HEK293 (cell line): ENCODE measurements at regions not wholly inside any gene's neighbourhood (a gene's known extent, or its start where the extent isn't known, plus 50 kb on each side); places are given as distances from the start of the nearest gene placed in this dataset.

Experiments used
- CTCF ChIA-PET: fragments of 350-600 bp; formaldehyde crosslinking; extraction: SDS; loops from one replicate; lab custom pipeline; 2021; ENCODE audit warnings: antibody characterized with exemption; lab: Yijun Ruan, JAX
- POLR2A ChIA-PET: fragments of 300-600 bp; formaldehyde crosslinking; extraction: SDS; loops from one replicate; lab custom pipeline; 2020; ENCODE audit warnings: antibody characterized with exemption, inconsistent platforms; lab: Yijun Ruan, JAX
- H3K27ac ChIP-seq: fragments of 200-500 bp; sonication (Bioruptor generic); 2 replicates; pipeline ENCODE4 v1.5.1; 2014; ENCODE audit warnings: low read depth, low read length, control low read depth, inconsistent platforms; ENCODE audit errors: extremely low read depth
- H3K36me3 ChIP-seq, 2 experiments: fragments of 200-500 bp in 1 of 2; sonication (Bioruptor generic) in 1 of 2; 1 replicate in 1 of 2; 2 replicates in 1 of 2; pipeline ENCODE4 v1.5.1; 2014 to 2017; ENCODE audit warnings: inconsistent platforms in 2 of 2, low read length in 2 of 2; ENCODE audit not compliant: control insufficient read depth in 2 of 2, insufficient read depth in 1 of 2
- H3K4me1 ChIP-seq: fragments of 200-500 bp; sonication (Bioruptor generic); 2 replicates; pipeline ENCODE4 v1.5.1; 2014; ENCODE audit warnings: mild to moderate bottlenecking, low read length, inconsistent platforms; ENCODE audit not compliant: control insufficient read depth, insufficient read depth
- H3K4me3 ChIP-seq: 2 replicates; pipeline ENCODE4 v1.5.1; 2011; ENCODE audit warnings: low read depth, mild to moderate bottlenecking, control low read depth, low read length, moderate library complexity
- H3K9me3 ChIP-seq: fragments of 200-500 bp; sonication (Bioruptor generic); 2 replicates; pipeline ENCODE4 v1.5.1; 2014; ENCODE audit warnings: low read depth, low read length, inconsistent platforms; ENCODE audit not compliant: control insufficient read depth, insufficient read depth
- BCL11A ChIP-seq: fragments of 450-650 bp; formaldehyde crosslinking; IDR thresholded peaks from 2 replicates; pipeline ENCODE4 v1.5.1; 2016; ENCODE audit warnings: low read depth, missing biosample characterization, missing genetic modification characterization
- ZBTB17 ChIP-seq: fragments of 450-650 bp; formaldehyde crosslinking; IDR thresholded peaks from 2 replicates; pipeline ENCODE4 v1.5.1; 2016; ENCODE audit warnings: missing biosample characterization, missing genetic modification characterization
- ZBTB7A ChIP-seq: fragments of 450-650 bp; formaldehyde crosslinking; IDR thresholded peaks from 2 replicates; pipeline ENCODE4 v1.5.1; 2016; ENCODE audit warnings: low read depth, missing biosample characterization, missing genetic modification characterization
- ZFP3 ChIP-seq: fragments of 450-650 bp; formaldehyde crosslinking; IDR thresholded peaks from 2 replicates; pipeline ENCODE4 v1.5.1; 2016; ENCODE audit warnings: low read depth, missing biosample characterization, missing genetic modification characterization
- ZFP37 ChIP-seq: fragments of 450-650 bp; formaldehyde crosslinking; IDR thresholded peaks from 2 replicates; pipeline ENCODE4 v1.5.1; 2016; ENCODE audit warnings: missing biosample characterization, missing genetic modification characterization
- ZIC2 ChIP-seq: fragments of 450-650 bp; formaldehyde crosslinking; IDR thresholded peaks from 2 replicates; pipeline ENCODE4 v1.5.1; 2016; ENCODE audit warnings: missing biosample characterization, missing genetic modification characterization
- ZNF174 ChIP-seq: fragments of 450-650 bp; formaldehyde crosslinking; IDR thresholded peaks from 2 replicates; pipeline ENCODE4 v1.5.0; 2017; ENCODE audit warnings: missing biosample characterization, mild to moderate bottlenecking, missing genetic modification characterization
- ZNF2 ChIP-seq: fragments of 450-650 bp; formaldehyde crosslinking; IDR thresholded peaks from 2 replicates; pipeline ENCODE4 v1.5.1; 2016; ENCODE audit warnings: missing biosample characterization, missing genetic modification characterization
- ZNF223 ChIP-seq: fragments of 450-650 bp; formaldehyde crosslinking; IDR thresholded peaks from 2 replicates; pipeline ENCODE4 v1.5.1; 2016; ENCODE audit warnings: missing biosample characterization, missing genetic modification characterization
- ZNF473 ChIP-seq: fragments of 450-650 bp; formaldehyde crosslinking; IDR thresholded peaks from 2 replicates; pipeline ENCODE4 v1.5.1; 2017; ENCODE audit warnings: missing biosample characterization, missing genetic modification characterization
- ZNF610 ChIP-seq: fragments of 450-650 bp; formaldehyde crosslinking; IDR thresholded peaks from 2 replicates; pipeline ENCODE4 v1.5.1; 2016; ENCODE audit warnings: missing biosample characterization, missing genetic modification characterization, borderline replicate concordance
- ZNF701 ChIP-seq: fragments of 450-650 bp; formaldehyde crosslinking; IDR thresholded peaks from 2 replicates; pipeline ENCODE4 v1.5.1; 2016; ENCODE audit warnings: missing biosample characterization, missing genetic modification characterization
- TF ChIP-seq, protein P1 (sequence below): fragments of 450-650 bp; formaldehyde crosslinking; IDR thresholded peaks from 2 replicates; pipeline ENCODE4 v1.5.1; 2016; ENCODE audit warnings: missing biosample characterization, missing genetic modification characterization
- TF ChIP-seq, protein P2 (sequence below): fragments of 450-650 bp; formaldehyde crosslinking; conservative IDR thresholded peaks from 2 replicates; pipeline ENCODE4 v1.5.1; 2016; ENCODE audit warnings: low read depth, missing biosample characterization, missing genetic modification characterization
- TF ChIP-seq, protein P3 (sequence below): fragments of 450-650 bp; formaldehyde crosslinking; IDR thresholded peaks from 2 replicates; pipeline ENCODE4 v1.5.1; 2016; ENCODE audit warnings: missing biosample characterization, missing genetic modification characterization, borderline replicate concordance
- TF ChIP-seq, protein P4 (sequence below): fragments of 450-650 bp; formaldehyde crosslinking; IDR thresholded peaks from 2 replicates; pipeline ENCODE4 v1.5.1; 2016; ENCODE audit warnings: missing biosample characterization, missing genetic modification characterization
- TF ChIP-seq, protein P5 (sequence below): fragments of 450-650 bp; formaldehyde crosslinking; IDR thresholded peaks from 2 replicates; pipeline ENCODE4; 2016; ENCODE audit warnings: missing biosample characterization, missing genetic modification characterization
- TF ChIP-seq, protein P6 (sequence below): fragments of 450-650 bp; formaldehyde crosslinking; IDR thresholded peaks from 2 replicates; pipeline ENCODE4 v1.5.1; 2016; ENCODE audit warnings: missing biosample characterization, missing genetic modification characterization

GRCh38 chr6:76843054-76843822, 620.1 kb downstream of the HTR1B start:
- no peak overlapping the region for H3K27ac ChIP-seq
- CTCF ChIA-PET, result interaction anchor here (0.6 to 1.0 kb wide), 2 partner anchors 18 to 179 kb away, joined by 3 to 8 read pairs; no protein-coding TSS in a partner anchor
- H3K4me1 ChIP-seq, result no peaks in the 10 kb centered on the region
- no peaks in the 10 kb centered on the region for H3K9me3 ChIP-seq
- H3K36me3 ChIP-seq, result no peaks in the 10 kb centered on the region
- POLR2A ChIA-PET, result no interaction called here
- H3K4me3 ChIP-seq, result no peak overlapping the region
- TF ChIP-seq, protein P1, sequence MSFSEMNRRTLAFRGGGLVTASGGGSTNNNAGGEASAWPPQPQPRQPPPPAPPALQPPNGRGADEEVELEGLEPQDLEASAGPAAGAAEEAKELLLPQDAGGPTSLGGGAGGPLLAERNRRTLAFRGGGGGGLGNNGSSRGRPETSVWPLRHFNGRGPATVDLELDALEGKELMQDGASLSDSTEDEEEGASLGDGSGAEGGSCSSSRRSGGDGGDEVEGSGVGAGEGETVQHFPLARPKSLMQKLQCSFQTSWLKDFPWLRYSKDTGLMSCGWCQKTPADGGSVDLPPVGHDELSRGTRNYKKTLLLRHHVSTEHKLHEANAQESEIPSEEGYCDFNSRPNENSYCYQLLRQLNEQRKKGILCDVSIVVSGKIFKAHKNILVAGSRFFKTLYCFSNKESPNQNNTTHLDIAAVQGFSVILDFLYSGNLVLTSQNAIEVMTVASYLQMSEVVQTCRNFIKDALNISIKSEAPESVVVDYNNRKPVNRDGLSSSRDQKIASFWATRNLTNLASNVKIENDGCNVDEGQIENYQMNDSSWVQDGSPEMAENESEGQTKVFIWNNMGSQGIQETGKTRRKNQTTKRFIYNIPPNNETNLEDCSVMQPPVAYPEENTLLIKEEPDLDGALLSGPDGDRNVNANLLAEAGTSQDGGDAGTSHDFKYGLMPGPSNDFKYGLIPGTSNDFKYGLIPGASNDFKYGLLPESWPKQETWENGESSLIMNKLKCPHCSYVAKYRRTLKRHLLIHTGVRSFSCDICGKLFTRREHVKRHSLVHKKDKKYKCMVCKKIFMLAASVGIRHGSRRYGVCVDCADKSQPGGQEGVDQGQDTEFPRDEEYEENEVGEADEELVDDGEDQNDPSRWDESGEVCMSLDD, result no peak
- TF ChIP-seq ZNF610 (tag by site-specific recombination) (no peak), ZNF174 (tag by site-specific recombination) (no peak), ZNF701 (tag by site-specific recombination) (no peak), ZFP37 (tag by site-specific recombination) (no peak), ZFP3 (tag by site-specific recombination) (no peak), ZIC2 (tag by site-specific recombination) (no peak)
- TF ChIP-seq, protein P2, sequence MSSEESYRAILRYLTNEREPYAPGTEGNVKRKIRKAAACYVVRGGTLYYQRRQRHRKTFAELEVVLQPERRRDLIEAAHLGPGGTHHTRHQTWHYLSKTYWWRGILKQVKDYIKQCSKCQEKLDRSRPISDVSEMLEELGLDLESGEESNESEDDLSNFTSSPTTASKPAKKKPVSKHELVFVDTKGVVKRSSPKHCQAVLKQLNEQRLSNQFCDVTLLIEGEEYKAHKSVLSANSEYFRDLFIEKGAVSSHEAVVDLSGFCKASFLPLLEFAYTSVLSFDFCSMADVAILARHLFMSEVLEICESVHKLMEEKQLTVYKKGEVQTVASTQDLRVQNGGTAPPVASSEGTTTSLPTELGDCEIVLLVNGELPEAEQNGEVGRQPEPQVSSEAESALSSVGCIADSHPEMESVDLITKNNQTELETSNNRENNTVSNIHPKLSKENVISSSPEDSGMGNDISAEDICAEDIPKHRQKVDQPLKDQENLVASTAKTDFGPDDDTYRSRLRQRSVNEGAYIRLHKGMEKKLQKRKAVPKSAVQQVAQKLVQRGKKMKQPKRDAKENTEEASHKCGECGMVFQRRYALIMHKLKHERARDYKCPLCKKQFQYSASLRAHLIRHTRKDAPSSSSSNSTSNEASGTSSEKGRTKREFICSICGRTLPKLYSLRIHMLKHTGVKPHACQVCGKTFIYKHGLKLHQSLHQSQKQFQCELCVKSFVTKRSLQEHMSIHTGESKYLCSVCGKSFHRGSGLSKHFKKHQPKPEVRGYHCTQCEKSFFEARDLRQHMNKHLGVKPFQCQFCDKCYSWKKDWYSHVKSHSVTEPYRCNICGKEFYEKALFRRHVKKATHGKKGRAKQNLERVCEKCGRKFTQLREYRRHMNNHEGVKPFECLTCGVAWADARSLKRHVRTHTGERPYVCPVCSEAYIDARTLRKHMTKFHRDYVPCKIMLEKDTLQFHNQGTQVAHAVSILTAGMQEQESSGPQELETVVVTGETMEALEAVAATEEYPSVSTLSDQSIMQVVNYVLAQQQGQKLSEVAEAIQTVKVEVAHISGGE (tag by site-specific recombination), result no peak

DNA sequence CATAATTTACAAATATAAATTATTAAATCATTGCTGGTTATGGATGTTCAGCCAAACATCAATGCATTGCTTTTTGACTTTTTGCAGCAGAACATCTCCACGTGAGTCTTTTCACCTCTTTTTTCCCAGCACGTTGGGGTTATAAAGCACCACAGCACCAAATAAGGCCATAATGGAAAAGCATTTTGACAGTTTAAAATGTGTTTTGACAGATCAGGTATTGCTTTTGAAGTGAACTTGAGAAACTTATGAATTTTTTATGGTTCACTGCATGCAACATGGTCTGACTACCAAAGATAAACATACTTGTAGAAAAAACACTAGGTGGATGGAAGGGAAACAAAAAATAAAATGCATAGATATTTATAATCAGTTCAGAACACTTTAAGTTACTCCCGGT, 622.4 kb downstream of the HTR1B start:
- ChIA-PET POLR2A (no interaction called here), CTCF (no interaction called here)
- Histone ChIP-seq H3K4me3 (no peak overlapping the region), H3K9me3 (no peaks in the 10 kb centered on the region), H3K27ac (no peak overlapping the region), H3K36me3 (no peaks in the 10 kb centered on the region), H3K4me1 (no peaks in the 10 kb centered on the region)
- TF ChIP-seq ZBTB17 (tag by site-specific recombination) (no peak), BCL11A (tag by site-specific recombination) (no peak), ZNF2 (no peak), ZNF223 (tag by site-specific recombination) (no peak), ZNF473 (tag by site-specific recombination) (no peak), ZBTB7A (no peak)
- TF ChIP-seq, protein P3, sequence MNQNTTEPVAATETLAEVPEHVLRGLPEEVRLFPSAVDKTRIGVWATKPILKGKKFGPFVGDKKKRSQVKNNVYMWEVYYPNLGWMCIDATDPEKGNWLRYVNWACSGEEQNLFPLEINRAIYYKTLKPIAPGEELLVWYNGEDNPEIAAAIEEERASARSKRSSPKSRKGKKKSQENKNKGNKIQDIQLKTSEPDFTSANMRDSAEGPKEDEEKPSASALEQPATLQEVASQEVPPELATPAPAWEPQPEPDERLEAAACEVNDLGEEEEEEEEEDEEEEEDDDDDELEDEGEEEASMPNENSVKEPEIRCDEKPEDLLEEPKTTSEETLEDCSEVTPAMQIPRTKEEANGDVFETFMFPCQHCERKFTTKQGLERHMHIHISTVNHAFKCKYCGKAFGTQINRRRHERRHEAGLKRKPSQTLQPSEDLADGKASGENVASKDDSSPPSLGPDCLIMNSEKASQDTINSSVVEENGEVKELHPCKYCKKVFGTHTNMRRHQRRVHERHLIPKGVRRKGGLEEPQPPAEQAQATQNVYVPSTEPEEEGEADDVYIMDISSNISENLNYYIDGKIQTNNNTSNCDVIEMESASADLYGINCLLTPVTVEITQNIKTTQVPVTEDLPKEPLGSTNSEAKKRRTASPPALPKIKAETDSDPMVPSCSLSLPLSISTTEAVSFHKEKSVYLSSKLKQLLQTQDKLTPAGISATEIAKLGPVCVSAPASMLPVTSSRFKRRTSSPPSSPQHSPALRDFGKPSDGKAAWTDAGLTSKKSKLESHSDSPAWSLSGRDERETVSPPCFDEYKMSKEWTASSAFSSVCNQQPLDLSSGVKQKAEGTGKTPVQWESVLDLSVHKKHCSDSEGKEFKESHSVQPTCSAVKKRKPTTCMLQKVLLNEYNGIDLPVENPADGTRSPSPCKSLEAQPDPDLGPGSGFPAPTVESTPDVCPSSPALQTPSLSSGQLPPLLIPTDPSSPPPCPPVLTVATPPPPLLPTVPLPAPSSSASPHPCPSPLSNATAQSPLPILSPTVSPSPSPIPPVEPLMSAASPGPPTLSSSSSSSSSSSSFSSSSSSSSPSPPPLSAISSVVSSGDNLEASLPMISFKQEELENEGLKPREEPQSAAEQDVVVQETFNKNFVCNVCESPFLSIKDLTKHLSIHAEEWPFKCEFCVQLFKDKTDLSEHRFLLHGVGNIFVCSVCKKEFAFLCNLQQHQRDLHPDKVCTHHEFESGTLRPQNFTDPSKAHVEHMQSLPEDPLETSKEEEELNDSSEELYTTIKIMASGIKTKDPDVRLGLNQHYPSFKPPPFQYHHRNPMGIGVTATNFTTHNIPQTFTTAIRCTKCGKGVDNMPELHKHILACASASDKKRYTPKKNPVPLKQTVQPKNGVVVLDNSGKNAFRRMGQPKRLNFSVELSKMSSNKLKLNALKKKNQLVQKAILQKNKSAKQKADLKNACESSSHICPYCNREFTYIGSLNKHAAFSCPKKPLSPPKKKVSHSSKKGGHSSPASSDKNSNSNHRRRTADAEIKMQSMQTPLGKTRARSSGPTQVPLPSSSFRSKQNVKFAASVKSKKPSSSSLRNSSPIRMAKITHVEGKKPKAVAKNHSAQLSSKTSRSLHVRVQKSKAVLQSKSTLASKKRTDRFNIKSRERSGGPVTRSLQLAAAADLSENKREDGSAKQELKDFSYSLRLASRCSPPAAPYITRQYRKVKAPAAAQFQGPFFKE, result no peak
- TF ChIP-seq, protein P4, sequence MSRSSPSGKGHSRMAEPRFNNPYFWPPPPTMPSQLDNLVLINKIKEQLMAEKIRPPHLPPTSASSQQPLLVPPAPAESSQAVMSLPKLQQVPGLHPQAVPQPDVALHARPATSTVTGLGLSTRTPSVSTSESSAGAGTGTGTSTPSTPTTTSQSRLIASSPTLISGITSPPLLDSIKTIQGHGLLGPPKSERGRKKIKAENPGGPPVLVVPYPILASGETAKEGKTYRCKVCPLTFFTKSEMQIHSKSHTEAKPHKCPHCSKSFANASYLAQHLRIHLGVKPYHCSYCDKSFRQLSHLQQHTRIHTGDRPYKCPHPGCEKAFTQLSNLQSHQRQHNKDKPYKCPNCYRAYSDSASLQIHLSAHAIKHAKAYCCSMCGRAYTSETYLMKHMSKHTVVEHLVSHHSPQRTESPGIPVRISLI (tag by site-specific recombination), result no peak
- TF ChIP-seq, protein P5, sequence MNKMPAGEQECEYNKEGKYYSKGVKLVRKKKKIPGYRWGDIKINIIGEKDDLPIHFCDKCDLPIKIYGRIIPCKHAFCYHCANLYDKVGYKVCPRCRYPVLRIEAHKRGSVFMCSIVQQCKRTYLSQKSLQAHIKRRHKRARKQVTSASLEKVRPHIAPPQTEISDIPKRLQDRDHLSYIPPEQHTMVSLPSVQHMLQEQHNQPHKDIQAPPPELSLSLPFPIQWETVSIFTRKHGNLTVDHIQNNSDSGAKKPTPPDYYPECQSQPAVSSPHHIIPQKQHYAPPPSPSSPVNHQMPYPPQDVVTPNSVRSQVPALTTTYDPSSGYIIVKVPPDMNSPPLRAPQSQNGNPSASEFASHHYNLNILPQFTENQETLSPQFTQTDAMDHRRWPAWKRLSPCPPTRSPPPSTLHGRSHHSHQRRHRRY (tag by site-specific recombination), result no peak
- TF ChIP-seq, protein P6, sequence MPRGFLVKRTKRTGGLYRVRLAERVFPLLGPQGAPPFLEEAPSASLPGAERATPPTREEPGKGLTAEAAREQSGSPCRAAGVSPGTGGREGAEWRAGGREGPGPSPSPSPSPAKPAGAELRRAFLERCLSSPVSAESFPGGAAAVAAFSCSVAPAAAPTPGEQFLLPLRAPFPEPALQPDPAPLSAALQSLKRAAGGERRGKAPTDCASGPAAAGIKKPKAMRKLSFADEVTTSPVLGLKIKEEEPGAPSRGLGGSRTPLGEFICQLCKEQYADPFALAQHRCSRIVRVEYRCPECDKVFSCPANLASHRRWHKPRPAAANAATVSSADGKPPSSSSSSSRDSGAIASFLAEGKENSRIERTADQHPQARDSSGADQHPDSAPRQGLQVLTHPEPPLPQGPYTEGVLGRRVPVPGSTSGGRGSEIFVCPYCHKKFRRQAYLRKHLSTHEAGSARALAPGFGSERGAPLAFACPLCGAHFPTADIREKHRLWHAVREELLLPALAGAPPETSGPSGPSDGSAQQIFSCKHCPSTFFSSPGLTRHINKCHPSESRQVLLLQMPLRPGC (tag by site-specific recombination), result no peak
